Hepatocyte (in vitro differentiated cells): ENCODE measurements at regions not wholly inside any gene's neighbourhood (a gene's known extent, or its start where the extent isn't known, plus 50 kb on each side); places are given as distances from the start of the nearest gene placed in this dataset.

Experiments
- DNase-seq: peaks from one replicate; pipeline ENCODE4 v3.0.0-alpha.2; 2016; ENCODE audit warnings: low spot score
- H2AFZ ChIP-seq: fragments of 200-600 bp; sonication (generic); 2 replicates; pipeline ENCODE4 v1.6.0; 2016; ENCODE audit warnings: antibody characterized with exemption, mild to moderate bottlenecking
- H3K27ac ChIP-seq: fragments of 200-600 bp; sonication (generic); 2 replicates; pipeline ENCODE4 v1.5.1; 2016; ENCODE audit warnings: mild to moderate bottlenecking
- H3K27me3 ChIP-seq: fragments of 200-600 bp; sonication (generic); 2 replicates; pipeline ENCODE4 v1.6.1; 2016
- H3K36me3 ChIP-seq: fragments of 200-600 bp; sonication (generic); replicated peaks from 2 replicates; pipeline ENCODE4 v1.5.1; 2016; ENCODE audit warnings: low read depth; ENCODE audit not compliant: insufficient read depth
- H3K4me1 ChIP-seq: fragments of 200-600 bp; sonication (generic); 2 replicates; pipeline ENCODE4 v1.5.1; 2016; ENCODE audit warnings: mild to moderate bottlenecking, moderate library complexity; ENCODE audit not compliant: insufficient read depth
- H3K4me2 ChIP-seq: fragments of 200-600 bp; sonication (generic); 2 replicates; pipeline ENCODE4 v1.6.0; 2016
- H3K4me3 ChIP-seq: fragments of 200-600 bp; sonication (generic); 2 replicates; pipeline ENCODE4 v1.5.1; 2016; ENCODE audit warnings: mild to moderate bottlenecking
- H3K79me2 ChIP-seq: fragments of 200-600 bp; sonication (generic); 2 replicates; pipeline ENCODE4 v1.6.0; 2017; ENCODE audit warnings: mild to moderate bottlenecking
- H3K9me2 ChIP-seq: fragments of 200-600 bp; sonication (generic); replicated peaks from 2 replicates; pipeline ENCODE4 v1.6.0; 2017; ENCODE audit warnings: mild to moderate bottlenecking; ENCODE audit not compliant: insufficient read depth
- H3K9me3 ChIP-seq: fragments of 200-600 bp; sonication (generic); 2 replicates; pipeline ENCODE4 v1.5.1; 2016; ENCODE audit warnings: low read depth, mild to moderate bottlenecking
- H4K20me1 ChIP-seq: fragments of 200-600 bp; sonication (generic); 2 replicates; pipeline ENCODE4 v1.6.0; 2016; ENCODE audit warnings: mild to moderate bottlenecking; ENCODE audit not compliant: insufficient read depth, poor library complexity, severe bottlenecking
- CTCF ChIP-seq: fragments of 200-600 bp; sonication (generic); IDR thresholded peaks from 2 replicates; pipeline ENCODE4 v1.5.1; 2016; ENCODE audit warnings: antibody characterized with exemption, mild to moderate bottlenecking; ENCODE audit not compliant: poor library complexity
- EZH2 ChIP-seq: fragments of 200-600 bp; sonication (generic); IDR thresholded peaks from 2 replicates; pipeline ENCODE4 v1.6.1; 2016; ENCODE audit warnings: antibody characterized with exemption, mild to moderate bottlenecking, borderline replicate concordance
- EZH2phosphoT487 ChIP-seq: fragments of 200-600 bp; sonication (generic); IDR thresholded peaks from one replicate; pipeline ENCODE4 v1.6.1; 2018; ENCODE audit warnings: antibody characterized with exemption, mild to moderate bottlenecking, low read depth, moderate library complexity; ENCODE audit not compliant: unreplicated experiment, severe bottlenecking
- WGBS: methylation state at CpG from one replicate; pipeline ENCODE4 v1.1.6; 2016; ENCODE audit warnings: low lambda C conversion rate; ENCODE audit errors: missing lambda C conversion rate; 5-methylcytosine and 5-hydroxymethylcytosine counted together

GRCh38 chr2:18799397-18799796 lies 210.0 kb upstream of the NT5C1B start:
- no peaks in the 10 kb centered on the region for H3K9me2 ChIP-seq
- H3K27me3 ChIP-seq, result no peaks in the 10 kb centered on the region
- no peak overlapping the region for H3K4me3 ChIP-seq
- no peak overlapping the region for H3K4me2 ChIP-seq
- DNase-seq, result no peak
- 89% methylated on average over 2 of the region's 2 CpGs for WGBS
- no peak overlapping the region for H3K27ac ChIP-seq
- H3K36me3 ChIP-seq, result no peaks in the 10 kb centered on the region
- H3K9me3 ChIP-seq, result no peaks in the 10 kb centered on the region
- no peaks in the 10 kb centered on the region for H4K20me1 ChIP-seq
- H3K79me2 ChIP-seq, result no peaks in the 10 kb centered on the region
- H2AFZ ChIP-seq, result no peak overlapping the region
- no peak for TF ChIP-seq EZH2
- TF ChIP-seq EZH2phosphoT487, result no peak
- TF ChIP-seq CTCF, result no peak
- peaks cover 11% of the 10 kb centered on the region for H3K4me1 ChIP-seq

- no peaks in the 10 kb centered on the region for H3K9me2 ChIP-seq
- H3K4me1 ChIP-seq, result peaks cover 19% of the 10 kb centered on the region
- TF ChIP-seq EZH2 (no peak), EZH2phosphoT487 (no peak), CTCF (no peak)
- no peak for DNase-seq
- no peaks in the 10 kb centered on the region for H3K27me3 ChIP-seq
- H2AFZ ChIP-seq, result no peak overlapping the region
- H3K79me2 ChIP-seq, result no peaks in the 10 kb centered on the region
- WGBS, result 98% methylated on average over 3 of the region's 3 CpGs
- H3K27ac ChIP-seq, result no peak overlapping the region
- H4K20me1 ChIP-seq, result no peaks in the 10 kb centered on the region
- no peaks in the 10 kb centered on the region for H3K36me3 ChIP-seq
- no peak overlapping the region for H3K4me2 ChIP-seq
- no peak overlapping the region for H3K4me3 ChIP-seq
- no peaks in the 10 kb centered on the region for H3K9me3 ChIP-seq
These were observed 207.9 kb upstream of the NT5C1B start for GRCh38 chr2:18797133-18797845.

- no peak overlapping the region for H2AFZ ChIP-seq
- no peak overlapping the region for H3K27ac ChIP-seq
- no peak for DNase-seq
- no peaks in the 10 kb centered on the region for H3K9me2 ChIP-seq
- peaks cover 21% of the 10 kb centered on the region for H3K4me1 ChIP-seq
- no peaks in the 10 kb centered on the region for H3K36me3 ChIP-seq
- H3K4me2 ChIP-seq, result no peak overlapping the region
- H4K20me1 ChIP-seq, result no peaks in the 10 kb centered on the region
- no peaks in the 10 kb centered on the region for H3K79me2 ChIP-seq
- no peak for TF ChIP-seq EZH2phosphoT487
- TF ChIP-seq CTCF, result no peak
- H3K27me3 ChIP-seq, result no peaks in the 10 kb centered on the region
- WGBS, result 63% methylated on average over 1 of the region's 1 CpG
- no peak overlapping the region for H3K4me3 ChIP-seq
- H3K9me3 ChIP-seq, result no peaks in the 10 kb centered on the region
These were observed 206.5 kb upstream of the NT5C1B start for GRCh38 chr2:18795906-18796305.
